ENCODE measurements at regions not wholly inside any gene's neighbourhood (a gene's known extent, or its start where the extent isn't known, plus 50 kb on each side); places are given as distances from the start of the nearest gene placed in this dataset.

DNA sequence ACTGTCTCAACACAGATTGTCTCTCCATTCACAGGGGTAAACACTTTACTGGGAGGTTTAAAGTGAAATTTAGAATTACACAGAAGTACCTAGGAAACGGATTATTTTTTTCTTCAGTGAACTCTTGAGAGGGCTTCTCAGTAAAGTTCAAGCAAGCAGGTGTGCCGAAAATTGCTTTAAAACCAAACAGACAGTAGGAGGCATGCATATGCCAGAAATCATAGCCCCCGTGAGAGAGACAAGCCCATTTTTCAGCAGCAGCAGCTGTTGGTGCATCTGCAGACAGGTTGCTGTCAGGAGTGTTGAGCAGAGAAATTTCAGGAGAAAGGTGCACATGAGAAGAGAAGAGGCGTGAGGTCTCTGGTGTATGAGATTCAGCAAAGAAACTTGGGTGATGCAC lies 2115.5 kb upstream of the CELF4 start:
- DNase-seq = no peak

DNA sequence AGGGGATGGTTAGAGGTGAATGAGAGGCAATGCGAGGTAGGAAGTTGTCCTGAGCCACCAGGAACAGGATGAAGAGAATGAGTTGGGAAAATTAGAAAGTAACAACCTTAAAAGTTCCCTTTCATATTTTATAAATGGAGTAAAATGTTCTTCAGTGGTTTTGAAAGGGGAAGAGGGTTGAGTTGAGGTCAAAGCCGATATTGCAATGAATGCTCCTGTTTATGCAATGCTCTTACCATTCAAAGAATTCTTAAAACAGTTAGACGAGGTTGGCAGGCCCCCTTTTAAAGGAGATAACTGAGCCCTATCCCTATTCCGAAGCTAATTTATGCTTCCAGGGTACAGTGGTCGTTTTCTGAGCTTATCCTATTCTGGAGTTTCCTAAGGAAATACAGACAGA lies 2110.3 kb upstream of the CELF4 start:
- peak; percentile 54 to 58 for DNase-seq

DNA sequence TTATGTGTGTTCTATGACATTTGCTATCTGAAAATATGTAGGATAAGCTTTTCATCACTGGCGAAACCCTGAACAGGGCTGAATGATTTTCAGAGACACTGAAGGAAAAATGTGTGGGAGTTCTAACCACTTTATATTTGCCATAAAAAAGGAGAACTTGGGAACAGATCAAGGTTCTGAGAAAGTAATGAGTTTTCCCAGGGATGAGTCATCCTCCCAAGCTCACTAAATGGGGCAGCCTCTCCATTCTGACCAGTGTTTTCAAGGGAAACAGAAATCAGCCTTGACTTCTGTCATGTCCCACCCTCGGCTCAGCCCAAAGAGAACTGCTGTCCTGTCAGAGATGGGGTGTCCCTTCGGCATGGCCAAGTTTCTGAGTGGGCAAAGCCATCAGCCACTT lies 2109.8 kb upstream of the CELF4 start:
- peak; percentile 54 to 78 for DNase-seq

DNA sequence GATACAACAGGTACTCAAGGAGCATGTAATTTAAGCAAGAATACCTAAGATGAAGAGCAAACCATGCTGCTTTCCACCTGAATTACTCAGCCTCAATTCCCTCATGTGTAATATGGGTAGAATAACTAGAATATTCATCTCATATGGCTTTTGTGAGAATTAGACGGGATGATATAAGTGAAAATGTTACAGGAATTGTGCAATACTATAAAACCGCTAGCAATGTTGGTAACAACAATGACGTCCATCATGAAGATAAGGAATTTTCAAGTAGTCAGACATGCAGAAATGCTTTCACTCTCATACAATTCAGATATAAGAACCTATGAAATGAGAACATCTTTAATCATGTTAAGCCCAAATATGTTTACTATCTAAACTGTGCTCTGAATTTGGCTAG lies 2106.6 kb upstream of the CELF4 start:
- no peak for DNase-seq

DNA sequence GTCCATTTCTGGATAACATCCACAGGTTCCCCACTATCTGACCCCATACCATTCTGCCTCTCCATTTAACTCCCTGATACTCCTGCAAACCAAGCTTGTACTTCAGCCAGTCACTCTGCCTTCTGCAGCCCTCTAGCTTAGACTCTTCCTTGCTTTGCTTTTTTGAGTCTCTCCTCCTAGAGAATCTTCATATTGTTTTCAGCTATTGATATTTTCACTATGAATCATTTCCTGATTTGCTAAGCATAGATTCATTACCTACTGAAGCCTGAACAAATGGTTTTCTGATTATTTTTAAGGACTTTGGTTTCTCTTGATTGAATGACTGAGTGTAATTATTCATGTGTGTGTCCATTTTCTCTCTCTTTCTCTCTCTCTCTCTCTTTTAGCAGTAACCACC lies 2102.3 kb upstream of the CELF4 start:
- no peak for DNase-seq

DNA sequence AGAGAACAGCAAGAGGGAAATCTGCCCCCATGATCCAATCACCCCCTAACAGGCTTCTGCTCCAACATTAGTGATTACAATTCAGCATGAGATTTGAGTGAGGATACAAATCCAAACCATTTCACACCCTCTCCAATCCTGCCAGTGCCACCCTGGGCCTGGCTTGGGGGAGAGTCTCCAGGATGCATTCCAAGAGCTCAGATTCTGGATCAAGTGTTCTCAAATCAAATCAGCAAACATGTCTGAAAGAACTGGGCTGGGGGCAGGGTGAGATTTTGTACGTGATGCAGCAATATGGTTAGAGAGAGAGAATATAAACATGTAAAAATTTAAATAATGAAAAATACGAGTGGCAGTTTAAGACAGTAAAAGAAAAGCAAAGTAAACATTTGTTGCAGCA lies 2100.9 kb upstream of the CELF4 start:
- no peak for DNase-seq

DNA sequence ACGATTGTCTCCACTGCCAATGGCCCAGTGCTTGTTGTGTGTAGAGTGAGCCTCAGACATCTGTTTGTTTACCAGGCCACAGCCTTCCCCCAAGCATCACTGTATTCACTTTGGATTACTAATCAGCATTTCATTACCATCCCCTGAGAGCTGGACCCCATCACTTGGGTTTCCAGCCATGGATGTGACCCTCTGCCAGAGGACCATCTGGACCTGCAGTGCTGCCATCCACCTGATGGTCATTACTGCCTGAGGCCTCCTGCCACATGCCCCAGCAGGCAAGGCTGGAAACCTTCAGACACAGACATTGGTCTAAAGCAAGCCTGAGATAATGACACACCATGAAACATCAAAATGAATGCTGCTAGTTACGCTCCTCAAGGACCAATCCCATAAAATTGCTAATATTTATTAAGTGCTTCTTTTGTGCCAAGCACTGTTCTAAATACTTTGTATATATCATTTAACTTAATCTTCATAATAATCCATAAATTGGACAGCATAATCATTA lies 2096.3 kb upstream of the CELF4 start:
- DNase-seq = no peak

DNA sequence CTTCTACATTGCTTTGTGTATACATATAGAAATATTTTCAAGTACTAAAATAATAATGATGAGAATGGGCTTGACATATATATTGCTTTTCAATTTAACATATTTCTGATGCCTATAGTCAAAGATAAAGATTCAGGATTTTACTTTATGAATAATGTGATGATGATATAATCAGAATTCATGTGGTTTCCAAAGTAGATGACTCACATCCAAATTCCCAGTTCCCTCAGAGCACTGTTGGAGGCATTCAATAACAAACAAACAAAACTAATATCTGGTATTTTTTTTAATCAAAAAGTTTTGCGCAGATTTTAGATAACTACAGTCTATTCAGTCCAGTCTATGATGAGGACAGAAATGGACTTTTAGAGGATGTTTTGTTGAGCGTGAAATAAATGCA lies 2094.5 kb upstream of the CELF4 start:
- DNase-seq = no peak

DNA sequence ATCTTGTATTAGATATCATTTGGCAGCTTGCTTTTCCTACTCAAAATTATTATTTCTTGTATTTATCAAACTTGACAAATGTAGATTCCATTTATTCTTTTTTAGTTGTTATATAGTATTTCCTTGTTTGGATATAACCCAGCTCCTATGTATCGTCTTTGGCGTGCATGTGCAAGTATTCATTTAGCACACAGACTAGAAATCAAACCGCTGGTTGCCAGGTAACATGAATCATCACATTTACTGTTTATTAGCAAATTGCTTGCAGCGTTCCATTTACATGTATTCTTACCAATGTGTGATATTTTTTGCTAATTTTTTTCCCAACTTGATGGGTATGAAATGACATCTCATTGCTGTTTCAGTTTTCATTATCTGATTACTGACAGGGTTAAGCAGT lies 2089.7 kb upstream of the CELF4 start:
- DNase-seq = no peak

DNA sequence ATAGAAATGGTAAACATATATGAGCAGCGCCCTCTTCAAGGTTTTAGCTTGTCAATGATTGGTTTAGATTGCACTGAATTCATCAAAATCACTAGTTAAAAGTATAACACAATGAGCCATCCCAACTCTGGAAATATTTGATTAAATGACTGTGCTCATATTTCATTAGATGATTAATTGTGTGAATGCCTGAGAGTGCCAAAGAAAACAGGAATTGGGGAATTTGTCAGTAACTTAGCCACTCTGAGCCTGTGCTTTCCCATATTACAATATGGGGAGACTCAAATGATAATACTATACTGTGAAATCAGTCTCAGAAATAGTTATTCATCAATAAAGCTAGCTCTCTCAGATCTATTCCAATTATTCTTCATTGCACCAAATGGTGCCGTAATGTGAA lies 2087.6 kb upstream of the CELF4 start:
- no peak for DNase-seq

DNA sequence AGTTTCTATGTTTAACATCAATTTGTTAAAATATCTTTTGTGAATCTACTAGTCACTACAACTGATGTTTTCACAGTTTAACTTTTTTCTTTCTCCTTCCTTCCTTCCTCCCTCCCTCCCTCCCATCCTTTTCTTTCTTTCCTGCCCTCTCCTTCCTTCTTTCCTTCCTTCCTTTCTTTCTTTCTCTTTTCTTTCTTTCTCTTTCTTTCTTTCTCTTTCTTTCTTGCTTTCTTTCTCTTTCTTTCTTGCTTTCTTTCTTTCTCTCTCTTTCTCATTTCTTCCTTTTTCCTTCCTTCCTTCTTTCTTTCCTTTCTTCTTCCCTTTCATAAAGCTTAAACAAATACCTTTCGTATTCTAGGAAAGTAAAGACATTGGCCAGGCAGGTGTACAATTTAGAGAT lies 2083.0 kb upstream of the CELF4 start:
- DNase-seq = no peak

DNA sequence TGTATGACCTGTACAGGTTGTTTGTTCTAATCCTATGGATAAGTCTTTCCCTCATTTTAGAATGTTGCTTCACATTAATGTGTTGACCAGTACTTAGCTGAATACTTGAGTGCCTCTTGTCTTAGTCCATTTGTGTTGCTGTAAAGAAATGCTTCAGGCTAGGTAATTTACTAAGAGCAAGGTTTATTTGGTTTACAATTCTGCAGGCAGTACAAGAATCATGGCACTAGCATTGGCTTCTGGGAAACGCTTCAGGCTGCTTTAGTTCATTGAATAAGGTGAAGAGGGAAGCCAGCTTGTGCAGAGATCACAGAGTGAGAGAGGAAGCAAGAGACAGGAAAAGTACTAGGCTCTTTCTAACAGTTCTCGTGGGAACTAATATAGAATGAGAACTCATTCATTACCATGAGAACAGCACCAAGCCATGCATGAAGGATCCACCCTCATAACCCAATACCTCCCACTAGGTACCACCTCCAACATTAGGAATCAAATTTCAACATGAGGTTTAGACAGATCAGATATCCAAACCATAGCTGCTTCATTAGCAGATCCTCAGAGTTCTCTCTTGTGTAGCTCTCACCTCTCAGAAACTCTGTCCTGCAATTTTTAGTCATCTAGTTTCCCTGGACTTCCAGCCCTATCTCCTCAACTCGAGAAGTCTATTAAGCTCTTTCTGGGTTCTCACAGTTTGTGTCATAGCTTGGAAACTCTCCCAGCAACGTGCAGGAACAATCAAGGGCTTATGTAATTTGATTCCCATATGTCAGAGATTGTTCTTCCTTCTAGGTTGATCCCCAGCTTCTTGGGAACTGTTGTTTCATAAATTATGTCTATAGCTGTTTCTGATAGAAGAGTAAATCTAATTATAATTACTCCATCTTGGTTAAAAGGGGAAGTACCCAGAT lies 2082.3 kb upstream of the CELF4 start:
- no peak for DNase-seq

DNA sequence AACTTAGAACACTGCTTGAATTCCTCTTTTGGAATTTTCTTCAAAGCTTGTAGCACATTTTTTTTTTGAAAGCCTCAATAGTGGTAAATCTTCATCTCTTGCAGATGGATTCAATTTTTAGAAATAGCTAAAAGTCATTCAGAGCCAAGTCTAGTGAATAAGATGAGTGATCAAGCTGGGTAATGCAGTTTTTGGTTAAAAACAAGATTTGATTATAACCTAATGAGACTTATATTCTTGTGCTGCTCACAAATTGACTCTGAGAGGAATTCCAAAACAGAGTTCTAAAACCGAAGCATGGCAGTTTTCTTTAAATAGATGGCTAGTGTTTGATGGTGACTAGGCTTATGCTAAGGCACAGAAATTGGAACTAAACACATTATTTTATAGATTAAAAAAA lies 2072.6 kb upstream of the CELF4 start:
- no peak for DNase-seq

DNA sequence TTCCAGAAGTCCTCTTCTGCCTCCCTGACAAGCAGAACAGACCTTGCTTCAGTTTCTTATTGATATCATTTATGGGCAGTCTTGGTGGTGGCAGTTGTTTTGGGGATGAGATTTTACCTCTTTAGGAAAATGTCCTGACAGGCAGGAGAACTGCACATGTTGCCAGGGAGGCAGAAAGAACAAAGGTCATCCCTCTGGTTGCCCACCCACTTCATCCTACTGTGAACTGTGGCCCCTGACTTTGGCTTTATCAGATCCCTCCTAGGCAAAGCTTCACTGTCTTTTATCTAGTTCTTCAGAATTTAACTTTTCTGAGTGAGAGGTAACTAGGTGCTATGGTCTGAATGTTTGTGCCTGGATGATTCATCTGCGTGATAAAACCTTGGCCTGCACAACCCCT lies 2071.3 kb upstream of the CELF4 start:
- no peak for DNase-seq

DNA sequence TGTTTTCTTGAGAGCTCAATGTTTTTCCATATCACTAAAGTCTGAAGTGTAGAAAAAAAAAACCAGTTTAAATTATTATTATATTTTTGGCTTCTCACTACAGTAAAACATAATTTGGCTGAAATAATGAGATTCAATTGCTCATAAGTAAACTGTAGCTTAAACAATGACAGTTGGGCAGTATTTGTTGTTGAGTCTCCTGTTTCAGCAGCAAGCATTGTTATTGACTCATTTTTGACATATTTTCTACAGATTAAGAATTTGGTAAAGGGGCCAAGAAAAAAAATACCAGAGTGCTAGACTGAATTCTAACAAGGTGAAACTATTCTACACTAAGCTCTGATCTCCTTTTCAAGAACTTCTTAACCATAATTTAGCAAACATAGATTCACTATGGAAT lies 2070.4 kb upstream of the CELF4 start:
- DNase-seq = no peak

DNA sequence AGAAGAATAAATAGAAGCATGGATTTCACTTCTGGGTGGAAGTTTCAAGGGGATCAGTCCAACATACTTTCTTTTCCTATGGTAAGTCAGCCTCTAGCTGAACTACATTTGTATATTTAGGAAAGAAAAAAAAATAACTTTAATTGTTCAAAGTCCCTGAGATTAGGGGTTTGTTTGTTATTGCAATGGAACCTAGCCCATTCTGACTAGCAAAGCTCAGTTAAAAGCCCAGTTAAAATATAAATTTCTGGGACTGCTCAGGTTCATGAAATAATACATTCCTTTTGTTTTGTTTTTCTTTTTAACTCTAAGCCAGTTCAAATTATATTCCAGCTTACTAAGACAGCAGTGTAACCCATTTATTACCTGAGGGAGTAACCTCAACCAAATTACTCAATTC lies 2069.6 kb upstream of the CELF4 start:
- DNase-seq = no peak

DNA sequence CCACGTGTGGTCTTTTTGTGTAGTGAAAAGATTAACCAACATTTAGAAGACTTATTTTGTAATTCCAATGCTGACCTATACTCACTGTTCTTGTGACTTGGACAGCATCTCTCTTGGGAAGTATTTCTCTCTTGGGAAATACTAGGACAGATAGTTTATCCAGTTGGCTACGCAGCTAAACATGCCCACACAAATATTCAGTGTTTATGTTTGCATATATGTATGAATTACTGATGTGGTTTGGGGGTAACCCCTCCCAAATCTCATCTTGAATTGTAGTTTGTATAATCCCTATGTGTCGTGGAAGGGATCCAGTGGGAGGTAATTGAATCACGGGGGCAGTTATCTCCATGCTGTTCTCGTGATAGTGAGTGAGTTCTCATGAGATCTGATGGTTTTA lies 2062.3 kb upstream of the CELF4 start:
- no peak for DNase-seq

DNA sequence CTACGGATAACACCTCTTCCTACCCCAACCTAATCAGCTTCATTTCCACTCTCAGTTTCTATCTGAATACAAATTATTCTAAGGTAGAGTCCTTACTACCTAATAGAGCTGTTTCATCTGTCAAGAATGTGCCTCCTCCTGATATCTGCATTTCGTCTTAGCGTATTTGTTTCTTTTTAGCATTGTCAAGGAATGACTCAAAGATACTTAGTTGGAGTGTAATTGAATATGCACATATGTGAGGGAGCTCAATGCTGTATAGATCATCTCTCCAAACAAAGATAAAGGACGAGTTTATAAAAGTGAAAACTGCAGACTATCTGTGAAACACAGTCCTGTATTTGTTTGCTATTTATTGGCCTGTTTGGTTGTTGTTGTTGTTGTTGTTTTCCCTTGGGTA lies 2059.4 kb upstream of the CELF4 start:
- no peak for DNase-seq

DNA sequence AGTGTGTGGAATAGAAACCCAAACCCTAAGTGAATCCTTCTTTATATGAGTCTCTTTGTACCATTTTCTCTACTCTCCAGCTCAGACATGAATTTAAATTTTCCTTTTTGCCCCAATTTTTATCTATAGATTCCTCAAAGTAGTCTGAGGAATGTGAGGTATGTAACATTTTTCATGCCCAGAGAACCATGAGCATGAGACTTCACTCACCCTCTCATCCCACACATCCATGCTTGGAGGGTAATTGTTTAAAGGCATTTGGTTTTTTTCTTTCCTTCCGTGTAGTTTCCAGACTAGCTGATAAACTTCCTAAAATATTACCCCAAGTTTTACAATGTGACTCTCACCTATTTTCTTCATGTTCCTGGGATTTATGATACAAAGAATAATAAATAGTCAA lies 2056.8 kb upstream of the CELF4 start:
- DNase-seq = no peak

DNA sequence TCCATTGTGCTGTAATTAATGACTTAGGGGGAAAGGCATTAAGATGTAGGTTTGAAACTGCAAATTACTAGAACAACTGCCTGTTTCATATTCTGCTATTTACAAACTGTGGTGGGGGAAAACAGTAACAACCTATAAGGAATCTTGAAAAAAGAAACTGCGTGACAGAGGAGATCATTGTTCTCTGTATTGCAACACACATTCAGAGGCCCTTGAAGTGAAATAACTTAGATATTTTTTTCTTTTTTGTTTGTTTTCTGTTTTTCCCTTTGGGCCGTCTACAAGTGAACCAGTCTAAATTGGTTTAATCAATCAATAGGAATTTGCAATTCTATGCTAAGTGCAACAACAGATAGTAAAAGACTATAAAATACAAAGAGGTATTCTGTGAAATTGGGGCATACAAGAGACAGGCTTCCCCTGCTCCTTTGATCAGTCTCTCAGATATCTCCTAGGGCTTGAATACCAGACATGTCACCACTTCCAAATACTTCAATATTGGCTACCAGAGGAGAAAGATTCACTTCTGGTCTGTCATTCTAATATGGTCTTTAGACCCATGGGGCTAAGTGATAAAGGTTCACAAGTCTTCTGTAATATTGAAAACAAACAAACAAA lies 2055.1 kb upstream of the CELF4 start:
- no peak for DNase-seq

DNA sequence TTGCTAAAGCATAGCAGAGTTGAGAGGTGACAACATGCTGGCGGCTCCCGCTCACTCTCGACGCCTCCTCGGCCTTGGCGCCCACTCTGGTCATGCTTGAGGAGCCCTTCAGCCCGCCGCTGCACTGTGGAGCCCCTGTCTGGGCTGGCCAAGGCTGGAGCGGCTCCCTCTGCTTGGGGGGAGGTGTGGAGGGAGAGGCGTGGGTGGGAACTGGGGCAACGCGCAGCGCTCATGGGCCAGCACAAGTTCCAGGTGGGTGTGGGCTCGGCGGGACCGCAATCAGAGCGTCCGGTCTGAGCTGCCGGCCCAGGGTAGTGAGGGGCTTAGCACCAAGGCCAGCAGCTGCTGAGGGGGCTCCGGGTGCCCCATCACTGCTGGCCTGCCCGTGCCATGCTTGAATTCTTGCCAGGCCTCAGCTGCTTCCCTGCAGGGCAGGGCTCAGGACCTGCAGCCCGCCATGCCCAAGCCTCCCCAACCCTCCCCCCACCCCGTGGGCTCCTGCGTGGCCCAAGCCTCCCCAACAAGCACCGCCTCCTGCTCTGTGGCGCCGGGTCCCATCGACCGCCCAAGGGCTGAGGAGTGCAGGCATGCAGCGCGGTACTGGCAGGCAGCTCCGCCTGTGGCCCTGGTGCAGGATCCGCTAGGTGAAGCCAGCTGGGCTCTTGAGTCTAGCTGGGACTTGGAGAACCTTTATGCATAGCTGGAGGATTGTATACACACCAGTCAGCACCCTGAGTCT lies 2052.8 kb upstream of the CELF4 start:
- no peak for DNase-seq

DNA sequence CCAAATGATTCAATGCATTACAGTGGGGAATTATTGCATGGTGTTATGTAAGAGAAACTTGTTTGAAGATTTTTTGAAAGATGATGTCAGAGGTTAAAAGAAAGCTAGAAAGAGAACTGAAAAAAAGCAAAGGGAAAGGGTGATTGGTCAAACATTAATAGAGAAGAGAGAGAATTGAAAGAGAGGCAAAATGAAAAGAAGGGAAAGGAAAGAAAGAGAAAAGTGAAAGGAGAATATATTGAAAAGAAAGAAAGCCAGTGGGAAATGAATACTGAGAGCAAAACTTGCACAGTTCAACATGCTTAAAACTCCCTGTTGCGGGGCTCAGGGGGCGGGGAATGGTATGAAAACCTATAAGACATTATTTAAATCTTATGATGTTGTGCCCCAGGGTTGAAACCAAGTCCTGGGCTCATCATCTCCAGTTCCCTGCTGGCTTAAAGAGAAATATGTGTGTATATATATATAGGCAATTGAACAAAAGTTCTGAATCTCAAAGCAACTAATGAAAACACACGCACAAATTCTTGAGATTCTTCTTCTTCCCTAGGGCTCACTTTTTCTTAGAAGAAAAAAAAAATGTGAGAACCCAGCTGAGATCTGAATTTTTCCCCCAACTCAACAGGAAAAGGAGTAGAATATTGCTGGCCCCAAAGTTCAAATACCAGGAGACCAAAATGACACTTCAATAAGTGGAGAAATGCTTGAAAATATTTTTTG lies 2045.9 kb upstream of the CELF4 start:
- DNase-seq = no peak

DNA sequence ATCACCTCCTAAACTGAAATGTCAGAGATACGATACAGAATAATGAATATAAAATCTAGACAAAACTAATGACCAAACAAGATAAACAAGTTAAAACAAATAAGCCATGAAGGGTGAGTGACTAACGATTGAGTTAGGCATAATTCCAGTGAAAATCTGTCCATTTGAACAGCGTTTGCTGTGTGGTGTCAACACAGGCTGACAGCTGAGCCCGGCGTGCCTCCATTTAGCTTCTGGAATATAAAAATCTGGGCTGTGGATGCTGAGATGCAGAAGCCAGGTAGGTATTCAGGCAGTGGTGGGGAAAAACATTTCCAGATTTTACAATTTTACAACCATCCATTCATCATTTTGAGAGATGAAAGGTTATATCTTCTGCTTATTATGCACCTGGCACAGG lies 2041.4 kb upstream of the CELF4 start:
- DNase-seq = no peak

Measured in inflammatory macrophage treated with lipopolysaccharide for 1 hour (primary cell).